ENCODE measurements at regions not wholly inside any gene's neighbourhood (a gene's known extent, or its start where the extent isn't known, plus 50 kb on each side); places are given as distances from the start of the nearest gene placed in this dataset.

DNA sequence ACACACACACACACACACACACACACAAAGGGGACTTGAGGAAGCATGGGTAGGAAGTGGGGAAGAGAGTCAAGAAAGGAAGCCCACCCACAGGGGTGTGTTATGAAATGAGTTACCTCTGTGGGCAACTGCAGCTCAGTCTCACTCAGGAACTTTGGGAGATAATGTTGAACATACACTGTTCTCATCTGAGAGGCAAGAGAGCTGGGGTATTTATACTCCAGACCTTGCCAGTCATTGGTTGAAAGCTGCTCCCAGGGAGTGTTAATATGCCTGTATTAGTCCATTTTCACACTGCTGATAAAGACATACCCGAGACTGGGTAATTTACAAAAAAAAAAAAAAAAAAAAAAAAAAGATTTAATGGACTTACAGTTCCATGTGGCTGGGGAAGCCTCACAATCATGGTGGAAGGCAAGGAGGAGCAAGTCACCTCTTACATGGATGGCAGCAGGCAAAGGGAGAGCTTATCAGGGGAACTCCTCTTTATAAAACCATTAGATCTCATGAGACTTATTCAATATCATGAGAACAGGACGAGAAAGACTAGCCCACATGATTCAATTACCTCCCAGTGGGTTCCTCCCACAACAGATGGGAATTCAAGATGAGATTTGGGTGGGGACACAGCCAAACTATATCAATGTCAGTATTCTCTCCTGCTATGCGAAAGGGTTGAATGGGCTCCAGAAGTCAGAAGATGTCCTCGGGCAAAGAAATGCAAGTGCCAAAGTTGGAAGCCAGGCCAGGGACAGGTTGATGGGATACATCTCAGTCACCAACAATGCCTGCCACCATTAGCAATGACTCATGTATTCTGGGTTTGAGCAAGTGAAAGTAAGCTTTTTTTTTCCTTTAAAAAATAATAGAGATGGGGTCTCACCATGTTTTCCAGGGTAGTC lies 270.5 kb downstream of the MRTFB start:
- H3K9ac ChIP-seq (ENCODE audit: low read length), result no peak overlapping the region
- H3K27ac ChIP-seq (ENCODE audit: low read depth, low read length), result no peak overlapping the region
- POLR2A ChIA-PET, result no interaction called here
- RAD21 ChIA-PET (ENCODE audit: low non-redundant PET in 1 of 2, low total read pairs in 2 of 2, uncharacterized antibody in 2 of 2, unreplicated experiment in 2 of 2), result no interaction called here
- no peak for TF ChIP-seq POLR2AphosphoS5 (IDR thresholded peaks at IDR 0.05; ENCODE audit: low read depth, low read length)
- TF ChIP-seq CBX3 (IDR thresholded peaks at IDR 0.05; ENCODE audit: low read depth), result no peak
- no peak for TF ChIP-seq SIN3A (IDR thresholded peaks at IDR 0.05; ENCODE audit: low read depth)
- TF ChIP-seq, protein P1, sequence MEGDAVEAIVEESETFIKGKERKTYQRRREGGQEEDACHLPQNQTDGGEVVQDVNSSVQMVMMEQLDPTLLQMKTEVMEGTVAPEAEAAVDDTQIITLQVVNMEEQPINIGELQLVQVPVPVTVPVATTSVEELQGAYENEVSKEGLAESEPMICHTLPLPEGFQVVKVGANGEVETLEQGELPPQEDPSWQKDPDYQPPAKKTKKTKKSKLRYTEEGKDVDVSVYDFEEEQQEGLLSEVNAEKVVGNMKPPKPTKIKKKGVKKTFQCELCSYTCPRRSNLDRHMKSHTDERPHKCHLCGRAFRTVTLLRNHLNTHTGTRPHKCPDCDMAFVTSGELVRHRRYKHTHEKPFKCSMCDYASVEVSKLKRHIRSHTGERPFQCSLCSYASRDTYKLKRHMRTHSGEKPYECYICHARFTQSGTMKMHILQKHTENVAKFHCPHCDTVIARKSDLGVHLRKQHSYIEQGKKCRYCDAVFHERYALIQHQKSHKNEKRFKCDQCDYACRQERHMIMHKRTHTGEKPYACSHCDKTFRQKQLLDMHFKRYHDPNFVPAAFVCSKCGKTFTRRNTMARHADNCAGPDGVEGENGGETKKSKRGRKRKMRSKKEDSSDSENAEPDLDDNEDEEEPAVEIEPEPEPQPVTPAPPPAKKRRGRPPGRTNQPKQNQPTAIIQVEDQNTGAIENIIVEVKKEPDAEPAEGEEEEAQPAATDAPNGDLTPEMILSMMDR (IDR thresholded peaks at IDR 0.05 in 2 of 3, conservative IDR thresholded peaks at IDR 0.05 in 1 of 3; ENCODE audit: borderline replicate concordance in 1 of 3, insufficient read depth in 1 of 3, low read depth in 2 of 3, low read length in 2 of 3), result no peak
- no peak for TF ChIP-seq JUND (IDR thresholded peaks at IDR 0.05)
- TF ChIP-seq, protein P2, sequence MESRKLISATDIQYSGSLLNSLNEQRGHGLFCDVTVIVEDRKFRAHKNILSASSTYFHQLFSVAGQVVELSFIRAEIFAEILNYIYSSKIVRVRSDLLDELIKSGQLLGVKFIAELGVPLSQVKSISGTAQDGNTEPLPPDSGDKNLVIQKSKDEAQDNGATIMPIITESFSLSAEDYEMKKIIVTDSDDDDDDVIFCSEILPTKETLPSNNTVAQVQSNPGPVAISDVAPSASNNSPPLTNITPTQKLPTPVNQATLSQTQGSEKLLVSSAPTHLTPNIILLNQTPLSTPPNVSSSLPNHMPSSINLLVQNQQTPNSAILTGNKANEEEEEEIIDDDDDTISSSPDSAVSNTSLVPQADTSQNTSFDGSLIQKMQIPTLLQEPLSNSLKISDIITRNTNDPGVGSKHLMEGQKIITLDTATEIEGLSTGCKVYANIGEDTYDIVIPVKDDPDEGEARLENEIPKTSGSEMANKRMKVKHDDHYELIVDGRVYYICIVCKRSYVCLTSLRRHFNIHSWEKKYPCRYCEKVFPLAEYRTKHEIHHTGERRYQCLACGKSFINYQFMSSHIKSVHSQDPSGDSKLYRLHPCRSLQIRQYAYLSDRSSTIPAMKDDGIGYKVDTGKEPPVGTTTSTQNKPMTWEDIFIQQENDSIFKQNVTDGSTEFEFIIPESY (IDR thresholded peaks at IDR 0.05; ENCODE audit: extremely low read depth, insufficient replicate concordance, low read length), result no peak
- TF ChIP-seq EZH2phosphoT487 (IDR thresholded peaks at IDR 0.05; ENCODE audit: borderline replicate concordance), result no peak
- no peak for TF ChIP-seq YY1 (IDR thresholded peaks at IDR 0.05; ENCODE audit: extremely low read depth, insufficient replicate concordance, low read depth, low read length)
- no peak for TF ChIP-seq ZFX (IDR thresholded peaks at IDR 0.05)
- TF ChIP-seq TCF7L2 (IDR thresholded peaks at IDR 0.05; ENCODE audit: borderline replicate concordance, extremely low read depth, insufficient read depth, insufficient read length), result no peak
- no peak for TF ChIP-seq ELF1 (IDR thresholded peaks at IDR 0.05; ENCODE audit: borderline replicate concordance, low read depth)
- TF ChIP-seq, protein P3, sequence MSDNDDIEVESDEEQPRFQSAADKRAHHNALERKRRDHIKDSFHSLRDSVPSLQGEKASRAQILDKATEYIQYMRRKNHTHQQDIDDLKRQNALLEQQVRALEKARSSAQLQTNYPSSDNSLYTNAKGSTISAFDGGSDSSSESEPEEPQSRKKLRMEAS (IDR thresholded peaks at IDR 0.05), result no peak
- TF ChIP-seq POLR2A (IDR thresholded peaks at IDR 0.05; ENCODE audit: borderline replicate concordance, extremely low read depth, insufficient read depth, insufficient read length), result no peak
- no peak for TF ChIP-seq FOSL1 (IDR thresholded peaks at IDR 0.05; ENCODE audit: low read depth)
- no peak for TF ChIP-seq EZH2 (IDR thresholded peaks at IDR 0.05)
- BruUV-seq (replicated peaks), result no TSS peak
- no peak overlapping the region for H3K4me3 ChIP-seq (replicated peaks in 1 of 2; ENCODE audit: low read depth in 1 of 2, low read length in 2 of 2)
- H3K9me3 ChIP-seq (ENCODE audit: control insufficient read depth in 1 of 2, insufficient read depth in 1 of 2, low read depth in 1 of 2, low read length in 2 of 2), result peaks cover 0 to 5% of the 10 kb centered on the region in 2 experiments; a peak in 1 of 4 replicates
- H3K4me2 ChIP-seq (ENCODE audit: low read length), result no peak overlapping the region
- H3K79me2 ChIP-seq (ENCODE audit: insufficient read depth, low read length), result no peaks in the 10 kb centered on the region
- no peaks in the 10 kb centered on the region for H3K4me1 ChIP-seq (ENCODE audit: control insufficient read depth in 1 of 2, insufficient read depth in 2 of 2, low read length in 2 of 2)
- no peaks in the 10 kb centered on the region for H3K9me2 ChIP-seq (ENCODE audit: insufficient read depth)
- H4K20me1 ChIP-seq (ENCODE audit: insufficient read depth), result no peaks in the 10 kb centered on the region
- no peaks in the 10 kb centered on the region for H3K27me3 ChIP-seq (ENCODE audit: insufficient read depth, low read length)
- DNase-seq (ENCODE audit: low read depth, low spot score) (no peak), ATAC-seq (no peak)
- CTCF ChIA-PET, result no interaction called here
- H3K36me3 ChIP-seq (ENCODE audit: control insufficient read depth in 1 of 2, insufficient read depth in 2 of 2, low read length in 2 of 2), result no peaks in the 10 kb centered on the region
- intact Hi-C loops (cut with micrococcal nuclease), result no loop called here
- no peak overlapping the region for H2AFZ ChIP-seq (ENCODE audit: low read depth, low read length, poor library complexity, severe bottlenecking)
